ENCODE measurements at regions not wholly inside any gene's neighbourhood (a gene's known extent, or its start where the extent isn't known, plus 50 kb on each side); places are given as distances from the start of the nearest gene placed in this dataset.

DNA sequence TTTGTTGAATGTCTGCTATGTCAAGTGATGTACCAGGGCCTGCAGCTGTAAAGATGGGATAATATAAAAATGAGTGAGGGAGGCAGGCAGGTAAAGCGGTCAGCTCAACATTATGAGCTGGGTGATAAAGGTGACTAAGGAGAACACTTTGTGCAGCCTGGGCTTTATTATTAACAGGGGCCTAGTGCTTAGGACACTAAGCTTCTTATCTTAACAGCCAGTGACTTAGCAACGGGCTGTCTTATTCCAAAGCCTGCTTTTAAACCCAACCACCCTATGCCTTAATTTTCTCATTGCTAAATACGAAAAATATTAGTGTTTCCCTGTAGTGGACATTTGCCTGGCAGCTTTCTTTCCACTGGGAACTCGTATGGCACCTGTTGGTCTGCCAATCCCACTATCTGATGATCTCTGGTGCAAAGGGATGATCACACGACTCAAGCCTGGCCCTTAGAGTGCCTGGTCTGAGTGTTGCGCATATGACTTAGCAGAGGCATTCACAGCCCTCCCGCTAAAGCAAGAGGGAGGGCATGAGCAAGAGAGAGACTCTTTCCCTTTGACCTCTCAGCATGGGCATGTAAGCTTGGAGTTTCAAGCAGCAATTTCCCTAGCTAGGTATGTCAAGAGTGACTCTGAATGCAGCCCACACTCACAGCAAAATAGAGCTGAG is 98.6 kb upstream of the PAPPA2 start:
- no peak for TF ChIP-seq POLR2A (IDR thresholded peaks at IDR 0.05; ENCODE audit: low read depth, low read length)
- no peak for TF ChIP-seq POLR2AphosphoS5 (IDR thresholded peaks at IDR 0.05; ENCODE audit: low read depth, low read length)
- no peak for TF ChIP-seq TAF1 (IDR thresholded peaks at IDR 0.05; ENCODE audit: borderline replicate concordance, low read depth, low read length)

All from GM12892 (cell line).